ENCODE measurements at regions not wholly inside any gene's neighbourhood (a gene's known extent, or its start where the extent isn't known, plus 50 kb on each side); places are given as distances from the start of the nearest gene placed in this dataset.

DNA sequence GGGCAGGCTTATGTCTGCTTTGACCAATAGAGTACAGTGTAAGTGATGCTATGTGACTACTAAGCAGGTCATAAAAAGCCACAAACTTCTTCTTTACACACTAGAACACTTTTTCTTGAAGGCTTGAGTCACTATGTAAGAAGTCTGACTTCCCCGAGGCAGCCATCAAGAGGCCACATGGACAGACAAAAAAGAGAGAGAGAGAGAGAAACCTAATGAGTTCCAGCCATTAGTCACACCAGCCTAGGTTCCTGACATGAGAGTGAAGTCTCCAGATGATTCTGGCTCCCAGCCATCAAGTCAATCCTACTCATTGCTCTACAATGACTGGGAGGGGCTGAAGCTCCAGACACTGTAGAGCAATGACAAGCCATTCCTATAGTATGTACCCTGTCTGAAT, 101.4 kb downstream of the LHX9 start:
- TF ChIP-seq, protein P1, sequence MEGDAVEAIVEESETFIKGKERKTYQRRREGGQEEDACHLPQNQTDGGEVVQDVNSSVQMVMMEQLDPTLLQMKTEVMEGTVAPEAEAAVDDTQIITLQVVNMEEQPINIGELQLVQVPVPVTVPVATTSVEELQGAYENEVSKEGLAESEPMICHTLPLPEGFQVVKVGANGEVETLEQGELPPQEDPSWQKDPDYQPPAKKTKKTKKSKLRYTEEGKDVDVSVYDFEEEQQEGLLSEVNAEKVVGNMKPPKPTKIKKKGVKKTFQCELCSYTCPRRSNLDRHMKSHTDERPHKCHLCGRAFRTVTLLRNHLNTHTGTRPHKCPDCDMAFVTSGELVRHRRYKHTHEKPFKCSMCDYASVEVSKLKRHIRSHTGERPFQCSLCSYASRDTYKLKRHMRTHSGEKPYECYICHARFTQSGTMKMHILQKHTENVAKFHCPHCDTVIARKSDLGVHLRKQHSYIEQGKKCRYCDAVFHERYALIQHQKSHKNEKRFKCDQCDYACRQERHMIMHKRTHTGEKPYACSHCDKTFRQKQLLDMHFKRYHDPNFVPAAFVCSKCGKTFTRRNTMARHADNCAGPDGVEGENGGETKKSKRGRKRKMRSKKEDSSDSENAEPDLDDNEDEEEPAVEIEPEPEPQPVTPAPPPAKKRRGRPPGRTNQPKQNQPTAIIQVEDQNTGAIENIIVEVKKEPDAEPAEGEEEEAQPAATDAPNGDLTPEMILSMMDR (conservative IDR thresholded peaks at IDR 0.05): no peak
- no peak overlapping the region for H3K27ac ChIP-seq

DNA sequence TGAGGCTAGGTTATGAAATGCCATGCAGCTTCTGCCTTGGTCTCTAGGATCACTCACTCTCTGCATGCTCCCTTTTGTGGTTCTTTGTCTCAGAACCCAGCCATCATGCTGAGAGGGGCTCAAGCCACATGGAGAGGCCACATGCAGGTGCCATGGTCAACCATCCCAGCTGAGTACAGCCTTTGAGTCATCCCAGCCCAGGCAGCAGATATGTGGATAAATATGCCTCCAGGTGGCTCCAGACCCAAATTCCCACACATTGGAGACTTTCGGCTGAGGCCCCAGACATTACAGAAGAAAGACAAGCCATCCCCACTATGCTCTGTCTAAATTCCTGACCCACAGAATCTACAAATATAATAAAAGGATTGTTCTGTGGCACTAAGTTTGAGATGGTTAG, 102.0 kb downstream of the LHX9 start:
- TF ChIP-seq, protein P1 (conservative IDR thresholded peaks at IDR 0.05): no peak
- no peak overlapping the region for H3K27ac ChIP-seq

DNA sequence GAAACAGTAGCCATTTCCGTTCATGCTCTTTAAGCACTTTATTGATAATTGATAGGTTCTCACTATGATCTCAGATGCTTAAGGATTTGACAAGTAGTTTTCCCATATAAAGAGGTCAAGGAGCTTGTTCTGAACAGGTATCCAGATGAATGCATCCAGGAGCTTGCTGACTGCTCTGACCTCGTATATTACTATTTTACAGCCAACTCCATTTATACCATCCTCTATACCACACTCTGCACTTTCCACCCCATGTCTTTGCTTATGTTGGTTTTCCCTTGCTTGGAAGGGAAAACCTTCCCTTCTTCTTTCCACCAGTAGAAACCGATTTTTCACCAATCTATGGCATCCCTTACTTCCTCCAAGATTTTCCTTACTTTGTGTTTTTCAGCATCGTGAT, 107.2 kb downstream of the LHX9 start:
- TF ChIP-seq, protein P1 (conservative IDR thresholded peaks at IDR 0.05): no peak
- no peak overlapping the region for H3K27ac ChIP-seq

DNA sequence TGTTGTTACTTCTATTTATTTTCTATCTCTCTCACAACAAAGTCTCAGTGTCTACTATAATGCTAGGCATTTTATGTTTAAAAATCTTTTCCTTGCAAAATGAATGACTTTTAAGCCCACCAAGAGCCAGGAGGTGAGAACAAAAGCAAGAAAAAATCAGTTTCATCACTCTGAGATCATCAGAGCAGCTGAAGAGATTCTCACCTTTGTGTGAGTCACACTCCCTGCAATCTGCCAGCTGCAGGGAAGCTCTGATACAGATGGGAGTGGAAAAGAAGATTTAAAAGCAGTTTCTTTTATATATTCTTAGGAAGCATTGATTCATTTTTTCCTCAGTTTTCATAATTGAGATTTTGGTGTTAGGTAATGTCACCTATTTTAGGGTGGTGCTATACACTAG, 107.6 kb downstream of the LHX9 start:
- no peak overlapping the region for H3K27ac ChIP-seq
- TF ChIP-seq, protein P1 (conservative IDR thresholded peaks at IDR 0.05): no peak

DNA sequence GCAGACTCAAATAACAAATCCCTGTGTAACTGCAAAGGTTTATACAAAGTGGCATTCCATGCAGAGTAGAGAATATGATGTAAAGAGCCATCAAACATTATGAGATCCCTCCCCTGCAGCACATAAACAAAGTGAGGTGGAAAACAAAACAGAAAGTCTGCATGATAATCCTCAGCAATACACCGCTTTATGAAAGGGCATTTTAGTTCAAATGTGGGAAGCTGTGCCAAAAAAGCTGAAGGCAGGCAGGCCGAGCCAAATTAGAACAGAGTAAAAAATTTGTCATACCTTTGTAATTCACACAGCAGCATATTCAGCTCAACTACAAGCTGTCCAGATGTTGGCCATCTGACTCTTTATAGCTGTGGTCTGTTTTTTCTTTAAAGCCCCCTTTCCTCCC, 113.5 kb downstream of the LHX9 start:
- TF ChIP-seq, protein P1 (conservative IDR thresholded peaks at IDR 0.05): no peak
- no peak overlapping the region for H3K27ac ChIP-seq

DNA sequence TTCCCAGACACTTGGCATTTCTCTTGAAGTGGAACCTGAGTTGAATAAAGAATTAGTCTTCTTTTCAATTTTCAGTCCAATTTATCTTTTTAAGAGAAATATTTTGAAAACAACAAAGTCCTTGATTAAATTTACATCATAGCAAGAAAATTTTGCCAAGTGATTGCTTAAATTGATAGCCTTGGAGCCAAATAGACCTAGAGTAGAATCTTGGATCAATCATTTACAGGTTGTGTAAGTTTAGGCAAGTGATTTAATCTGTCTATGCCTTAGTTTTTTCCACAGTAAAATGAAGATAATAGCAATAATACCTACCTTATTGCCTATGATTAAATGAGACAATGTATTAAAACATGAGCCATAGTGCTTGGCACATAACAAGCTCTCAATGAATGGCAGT, 113.9 kb downstream of the LHX9 start:
- TF ChIP-seq, protein P1 (conservative IDR thresholded peaks at IDR 0.05): no peak
- no peak overlapping the region for H3K27ac ChIP-seq

DNA sequence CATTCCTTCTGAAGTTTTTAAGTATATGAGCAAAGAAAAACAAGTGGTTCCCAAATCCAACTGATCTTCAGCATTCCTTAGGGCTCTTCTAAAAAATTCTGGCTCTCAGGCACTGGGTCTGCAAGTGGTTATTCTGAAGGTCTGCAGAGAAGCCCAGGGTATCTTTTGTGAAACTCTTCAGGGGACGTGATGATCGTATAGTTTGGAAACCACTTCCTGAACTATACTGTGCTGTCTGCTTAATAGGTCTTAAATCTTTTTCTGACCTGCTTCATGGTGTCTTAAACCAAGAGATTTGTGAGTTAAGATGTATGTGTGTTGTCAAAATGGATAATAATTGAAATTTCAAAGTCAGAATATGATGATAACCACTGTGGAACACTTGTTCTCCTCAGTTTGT, 115.5 kb downstream of the LHX9 start:
- TF ChIP-seq, protein P1 (conservative IDR thresholded peaks at IDR 0.05): no peak
- no peak overlapping the region for H3K27ac ChIP-seq

DNA sequence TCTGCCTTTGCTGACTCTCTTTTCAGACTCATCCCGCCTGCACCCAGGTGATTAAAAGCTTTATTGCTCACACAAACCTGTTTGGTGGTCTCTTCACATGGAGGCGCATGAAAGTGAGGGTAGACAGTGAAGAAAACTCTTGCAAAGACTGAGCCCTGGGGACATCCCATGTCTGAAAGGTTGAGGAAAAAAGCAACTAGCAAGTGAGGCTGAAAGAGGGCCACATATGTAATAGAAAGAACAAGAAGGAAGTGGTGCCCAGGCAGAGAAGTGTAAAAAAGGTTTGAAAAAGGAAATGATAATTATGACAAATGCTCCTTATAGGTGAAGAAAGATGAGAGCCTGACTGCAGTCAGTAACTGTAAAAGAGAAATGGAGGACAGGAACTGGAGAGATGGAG, 115.9 kb upstream of the NEK7 start:
- TF ChIP-seq, protein P1 (conservative IDR thresholded peaks at IDR 0.05): no peak
- H3K27ac ChIP-seq: no peak overlapping the region
